ENCODE measurements at regions not wholly inside any gene's neighbourhood (a gene's known extent, or its start where the extent isn't known, plus 50 kb on each side); places are given as distances from the start of the nearest gene placed in this dataset.
A peak's percentile ranks its signal among the peaks of the same experiment; 100 is the strongest.
"Not testable (repeated sequence)": the region's sequence is repeated elsewhere in the genome, so short reads cannot be mapped to it uniquely, and the experiment has no call there.

DNA sequence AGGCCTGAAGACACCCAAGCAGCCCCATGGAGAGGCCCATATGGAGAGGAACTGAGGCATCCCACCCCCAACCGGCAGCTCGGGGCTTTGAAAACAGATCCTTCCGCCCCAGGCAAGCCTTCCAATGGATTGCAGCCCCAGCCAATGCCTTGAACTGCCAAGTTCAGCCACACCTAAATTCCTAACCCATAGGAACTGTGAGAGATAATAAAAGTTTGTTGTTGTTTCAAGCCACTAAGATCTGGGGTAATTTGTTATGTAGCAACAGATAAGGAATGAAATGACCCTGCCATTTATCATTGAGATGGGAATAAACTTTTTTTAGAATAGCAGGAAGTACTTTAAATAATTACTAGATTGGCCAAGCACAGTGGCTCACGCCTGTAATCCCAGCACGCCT lies 80.3 kb upstream of the SPDYE9 start:
- not testable (repeated sequence) for H3K9ac ChIP-seq (ENCODE audit: low read depth, low read length); H3K27me3 ChIP-seq (ENCODE audit: control insufficient read depth, insufficient read depth, low read length); H3K4me1 ChIP-seq (ENCODE audit: control insufficient read depth, insufficient read depth, low read length); H3K4me3 ChIP-seq (ENCODE audit: low read length); H3K9me3 ChIP-seq (replicated peaks; ENCODE audit: low read length); H3K36me3 ChIP-seq (ENCODE audit: insufficient read depth, low read length); H3K4me2 ChIP-seq (ENCODE audit: low read length)

DNA sequence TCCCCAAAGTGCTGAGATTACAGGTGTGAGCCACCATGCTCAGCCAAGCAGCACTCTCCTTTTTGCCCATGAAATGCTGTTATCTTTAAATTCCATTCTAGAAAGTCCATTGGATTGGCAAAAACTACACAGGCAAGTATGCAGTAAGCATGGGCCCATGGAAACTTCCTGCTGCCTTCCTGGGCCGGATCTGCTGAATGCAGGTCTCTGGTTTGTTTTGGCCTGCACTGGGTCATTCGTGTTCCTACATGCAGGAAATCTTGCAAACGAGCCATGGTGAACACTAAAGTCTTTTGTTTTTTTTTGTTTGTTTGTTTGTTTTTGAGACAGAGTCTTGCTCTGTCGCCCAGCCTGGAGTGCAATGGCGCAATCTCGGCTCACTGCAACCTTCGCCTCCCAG lies 76.8 kb upstream of the SPDYE9 start:
- not testable (repeated sequence) for H3K27me3 ChIP-seq (ENCODE audit: control insufficient read depth, insufficient read depth, low read length); H3K36me3 ChIP-seq (ENCODE audit: insufficient read depth, low read length); H3K9ac ChIP-seq (ENCODE audit: low read depth, low read length); H3K4me3 ChIP-seq (ENCODE audit: low read length); H3K9me3 ChIP-seq (replicated peaks; ENCODE audit: low read length); H3K4me2 ChIP-seq (ENCODE audit: low read length); H3K4me1 ChIP-seq (ENCODE audit: control insufficient read depth, insufficient read depth, low read length)

DNA sequence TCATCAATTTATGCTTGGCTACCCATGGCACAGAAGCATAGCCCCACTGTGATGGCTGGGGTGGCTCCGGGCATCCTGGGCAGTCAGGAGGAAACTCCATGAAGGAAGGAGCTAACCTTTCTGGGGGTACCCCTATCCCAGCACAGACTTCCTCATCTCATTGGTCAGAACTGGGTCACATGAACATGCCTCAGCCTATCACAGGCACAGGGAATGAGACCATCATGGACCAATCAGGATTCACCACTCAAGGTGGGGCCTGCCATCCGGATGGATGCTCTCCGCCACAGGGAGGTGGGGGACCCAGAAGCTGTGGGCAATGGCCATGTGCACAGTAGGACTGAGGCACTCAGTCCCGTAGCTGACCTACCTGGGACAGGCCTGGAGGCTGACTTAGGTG lies 75.9 kb upstream of the SPDYE9 start:
- not testable (repeated sequence) for H3K4me2 ChIP-seq (ENCODE audit: low read length); H3K4me1 ChIP-seq (ENCODE audit: control insufficient read depth, insufficient read depth, low read length); H3K36me3 ChIP-seq (ENCODE audit: insufficient read depth, low read length); H3K9ac ChIP-seq (ENCODE audit: low read depth, low read length); H3K27me3 ChIP-seq (ENCODE audit: control insufficient read depth, insufficient read depth, low read length); H3K4me3 ChIP-seq (ENCODE audit: low read length); H3K9me3 ChIP-seq (replicated peaks; ENCODE audit: low read length)

DNA sequence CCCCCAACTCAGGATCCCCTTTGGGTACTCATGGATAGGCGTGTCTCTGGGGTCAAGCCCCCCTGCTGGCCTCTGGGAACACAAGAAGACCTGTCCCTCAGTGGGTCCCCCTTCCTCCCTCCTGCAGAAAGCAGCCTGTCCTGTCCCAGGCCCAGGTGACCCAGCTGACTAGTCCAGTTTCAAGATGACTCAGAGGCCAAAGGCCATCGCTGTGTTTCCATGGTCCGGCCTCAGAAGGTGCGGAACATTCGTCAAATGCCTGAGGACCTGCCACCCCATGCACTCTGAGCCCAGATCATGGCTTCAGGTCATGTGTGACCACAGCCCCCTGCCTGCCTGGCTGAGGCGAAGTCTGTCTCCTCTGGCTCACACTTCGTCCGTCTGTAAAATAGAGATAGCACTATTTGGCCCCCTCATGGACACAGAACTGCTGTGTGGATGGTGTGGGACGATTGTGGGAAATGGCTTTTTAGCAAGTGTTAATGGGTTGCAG lies 71.4 kb upstream of the SPDYE9 start:
- not testable (repeated sequence) for H3K36me3 ChIP-seq (ENCODE audit: insufficient read depth, low read length); H3K4me3 ChIP-seq (ENCODE audit: low read length); H3K4me2 ChIP-seq (ENCODE audit: low read length); H3K9me3 ChIP-seq (replicated peaks; ENCODE audit: low read length); H3K9ac ChIP-seq (ENCODE audit: low read depth, low read length); H3K4me1 ChIP-seq (ENCODE audit: control insufficient read depth, insufficient read depth, low read length); H3K27me3 ChIP-seq (ENCODE audit: control insufficient read depth, insufficient read depth, low read length)

DNA sequence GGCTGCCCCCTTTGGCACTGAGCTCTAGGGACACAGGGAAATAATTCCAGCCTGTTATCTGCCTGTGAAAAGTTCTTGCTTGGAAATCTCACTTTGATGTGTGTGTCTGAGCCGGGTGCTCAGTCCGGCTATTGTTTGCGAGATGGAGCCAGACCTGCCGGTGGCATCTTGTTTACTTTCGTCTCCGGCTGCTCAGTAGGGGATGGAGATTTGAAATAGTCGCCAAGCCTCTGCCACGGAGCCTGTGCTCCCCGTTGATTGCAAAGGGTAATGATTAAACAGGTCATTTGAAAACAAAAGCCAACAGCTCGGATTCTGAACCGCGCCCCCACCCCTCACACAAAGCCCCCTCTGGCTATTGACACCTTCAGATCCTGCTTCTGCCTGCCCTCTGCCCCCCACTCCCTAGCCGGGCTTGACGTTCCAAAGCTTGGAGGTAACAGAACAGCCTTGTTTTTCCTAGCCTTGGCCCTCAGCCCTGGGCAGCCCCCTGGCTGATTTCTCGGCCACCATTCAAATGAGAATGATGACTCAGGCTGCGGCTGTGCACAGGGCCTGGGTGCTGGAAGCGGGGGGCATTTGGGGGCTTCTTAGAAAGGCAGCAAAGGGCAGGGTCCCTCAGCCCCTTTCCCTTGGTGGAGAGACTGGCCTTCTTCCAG lies 70.8 kb upstream of the SPDYE9 start:
- not testable (repeated sequence) for H3K36me3 ChIP-seq (ENCODE audit: insufficient read depth, low read length)
- peak overlapping the region; percentile 52 for H3K4me3 ChIP-seq (ENCODE audit: low read length)

DNA sequence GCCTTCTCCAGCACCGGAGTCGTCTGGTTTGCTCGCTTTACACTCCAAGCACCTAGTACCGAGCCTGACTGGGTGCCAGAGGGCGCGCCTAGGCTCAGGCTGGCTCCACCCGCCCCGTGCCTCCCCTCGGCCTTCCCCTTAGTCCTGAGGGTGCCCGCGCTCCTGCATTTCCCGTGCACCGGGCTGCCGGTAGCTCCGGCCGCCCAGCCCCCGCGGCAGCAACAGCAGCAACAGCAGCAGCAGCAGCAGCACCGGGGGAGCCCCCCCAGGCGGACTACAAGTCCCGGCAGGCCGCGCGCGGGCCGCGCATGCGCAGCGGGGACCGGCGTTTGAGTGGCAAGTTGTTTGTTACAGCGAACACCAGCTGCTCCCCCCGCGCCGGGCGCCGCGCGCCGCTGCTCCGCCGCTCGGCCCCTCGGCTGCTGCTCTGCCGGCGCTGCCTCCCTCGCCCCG lies 68.8 kb upstream of the SPDYE9 start:
- H3K9me3 ChIP-seq (replicated peaks; ENCODE audit: low read length); H3K4me1 ChIP-seq (ENCODE audit: control insufficient read depth, insufficient read depth, low read length); H3K9ac ChIP-seq (ENCODE audit: low read depth, low read length); H3K4me2 ChIP-seq (ENCODE audit: low read length); H3K36me3 ChIP-seq (ENCODE audit: insufficient read depth, low read length); H3K27me3 ChIP-seq (ENCODE audit: control insufficient read depth, insufficient read depth, low read length): not testable (repeated sequence)
- peak overlapping the region; percentile 56 for H3K4me3 ChIP-seq (ENCODE audit: low read length)

More for the DNA sequence above, 70.8 kb upstream of the SPDYE9 start:
- H3K9me3 ChIP-seq (replicated peaks; ENCODE audit: low read length); H3K27me3 ChIP-seq (ENCODE audit: control insufficient read depth, insufficient read depth, low read length); H3K9ac ChIP-seq (ENCODE audit: low read depth, low read length); H3K4me1 ChIP-seq (ENCODE audit: control insufficient read depth, insufficient read depth, low read length): not testable (repeated sequence)
- H3K4me2 ChIP-seq (ENCODE audit: low read length), result peak overlapping the region; percentile 54

DNA sequence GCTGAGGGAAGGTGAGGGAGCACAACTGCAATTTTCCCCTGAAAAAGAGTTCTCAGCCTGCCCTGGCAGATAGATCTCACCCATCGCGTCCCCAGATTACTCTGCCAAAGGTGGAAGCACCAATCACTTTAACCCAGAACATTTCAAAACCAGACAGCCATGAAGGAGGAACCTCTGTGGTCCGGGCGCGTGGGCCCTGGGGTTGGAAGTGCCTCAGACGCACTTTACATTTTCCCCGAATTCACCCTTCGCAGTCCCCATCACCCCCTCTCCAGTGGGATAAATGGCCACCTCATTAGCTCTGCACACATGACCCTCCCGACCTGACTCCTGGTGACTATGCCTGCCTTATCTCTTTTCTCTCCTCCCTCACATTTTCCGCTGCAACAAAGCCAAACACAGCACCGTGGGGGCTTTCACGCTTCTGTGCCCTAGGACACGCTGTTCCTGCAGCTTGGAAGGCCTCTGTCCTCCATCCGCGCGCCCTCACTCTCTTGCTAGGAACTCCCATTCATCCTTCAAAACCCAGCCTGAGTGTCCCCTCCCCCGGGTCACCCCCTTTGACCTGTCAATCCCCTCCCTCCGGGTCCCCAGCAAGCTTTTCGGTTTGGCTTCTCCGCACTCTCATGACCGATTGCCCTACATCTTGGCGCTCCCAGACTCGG lies 68.2 kb upstream of the SPDYE9 start:
- not testable (repeated sequence) for H3K27me3 ChIP-seq (ENCODE audit: control insufficient read depth, insufficient read depth, low read length); H3K4me2 ChIP-seq (ENCODE audit: low read length); H3K4me3 ChIP-seq (ENCODE audit: low read length); H3K36me3 ChIP-seq (ENCODE audit: insufficient read depth, low read length); H3K4me1 ChIP-seq (ENCODE audit: control insufficient read depth, insufficient read depth, low read length); H3K9ac ChIP-seq (ENCODE audit: low read depth, low read length); H3K9me3 ChIP-seq (replicated peaks; ENCODE audit: low read length)

DNA sequence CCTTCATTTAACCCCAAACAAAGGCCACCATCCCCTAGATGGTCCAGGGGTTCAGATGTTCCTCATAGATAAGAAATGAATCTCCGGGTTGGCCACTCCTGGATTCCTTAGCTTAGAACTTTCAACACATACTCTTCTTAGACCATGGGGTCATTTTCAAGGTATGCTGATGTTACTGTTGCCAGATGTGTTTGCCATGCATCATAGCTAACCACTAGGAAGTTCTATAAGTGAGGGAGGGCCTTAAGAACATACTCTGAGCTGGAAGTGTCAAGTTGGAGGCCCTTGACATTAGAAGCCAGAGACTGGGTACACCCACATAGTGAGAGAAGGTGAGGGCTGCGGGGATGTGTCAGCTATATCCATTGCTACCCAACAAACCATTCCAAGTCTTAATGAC lies 62.7 kb upstream of the SPDYE9 start:
- not testable (repeated sequence) for H3K9me3 ChIP-seq (replicated peaks; ENCODE audit: low read length); H3K4me1 ChIP-seq (ENCODE audit: control insufficient read depth, insufficient read depth, low read length); H3K9ac ChIP-seq (ENCODE audit: low read depth, low read length); H3K4me3 ChIP-seq (ENCODE audit: low read length); H3K27me3 ChIP-seq (ENCODE audit: control insufficient read depth, insufficient read depth, low read length); H3K36me3 ChIP-seq (ENCODE audit: insufficient read depth, low read length); H3K4me2 ChIP-seq (ENCODE audit: low read length)

DNA sequence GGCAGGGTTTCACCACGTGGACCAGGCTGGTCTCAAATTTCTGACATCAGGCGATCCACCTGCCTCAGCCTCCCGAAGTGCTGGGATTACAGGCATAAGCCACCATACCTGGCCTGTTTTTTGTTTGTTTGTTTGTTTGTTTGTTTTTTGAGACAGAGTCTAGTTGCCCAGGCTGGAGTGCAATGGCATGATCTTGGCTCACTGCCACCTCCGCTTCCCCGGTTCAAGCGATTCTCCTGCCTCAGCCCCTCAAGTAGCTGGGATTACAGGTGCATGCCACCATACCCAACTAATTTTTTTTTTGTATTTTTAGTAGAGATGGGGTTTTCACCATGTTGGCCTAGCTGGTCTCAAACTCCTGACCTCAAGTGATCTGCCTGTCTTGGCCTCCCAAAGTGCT lies 61.8 kb upstream of the SPDYE9 start:
- not testable (repeated sequence) for H3K36me3 ChIP-seq (ENCODE audit: insufficient read depth, low read length); H3K27me3 ChIP-seq (ENCODE audit: control insufficient read depth, insufficient read depth, low read length); H3K4me2 ChIP-seq (ENCODE audit: low read length); H3K9ac ChIP-seq (ENCODE audit: low read depth, low read length); H3K9me3 ChIP-seq (replicated peaks; ENCODE audit: low read length); H3K4me3 ChIP-seq (ENCODE audit: low read length); H3K4me1 ChIP-seq (ENCODE audit: control insufficient read depth, insufficient read depth, low read length)

DNA sequence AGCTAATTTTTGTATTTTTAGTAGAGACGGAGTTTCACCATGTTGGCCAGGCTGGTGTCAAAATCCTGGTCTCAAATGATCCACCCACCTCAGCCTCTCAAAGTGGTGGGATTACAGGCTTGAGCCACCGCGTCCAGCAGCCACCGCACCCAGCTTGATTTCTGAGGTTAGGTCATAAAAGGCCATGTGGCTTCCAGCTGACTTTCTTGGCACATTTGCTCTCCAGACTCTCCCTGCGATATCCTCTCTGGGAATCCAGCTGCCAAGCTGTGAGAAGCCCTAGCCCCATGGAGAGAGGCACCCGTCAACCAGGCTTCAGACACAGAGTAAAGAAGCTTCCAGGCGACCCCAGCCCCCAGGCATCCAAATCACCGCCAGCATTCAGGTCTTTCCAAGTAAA lies 58.2 kb upstream of the SPDYE9 start:
- not testable (repeated sequence) for H3K4me3 ChIP-seq (ENCODE audit: low read length); H3K9me3 ChIP-seq (replicated peaks; ENCODE audit: low read length); H3K9ac ChIP-seq (ENCODE audit: low read depth, low read length); H3K36me3 ChIP-seq (ENCODE audit: insufficient read depth, low read length); H3K4me1 ChIP-seq (ENCODE audit: control insufficient read depth, insufficient read depth, low read length); H3K4me2 ChIP-seq (ENCODE audit: low read length); H3K27me3 ChIP-seq (ENCODE audit: control insufficient read depth, insufficient read depth, low read length)

DNA sequence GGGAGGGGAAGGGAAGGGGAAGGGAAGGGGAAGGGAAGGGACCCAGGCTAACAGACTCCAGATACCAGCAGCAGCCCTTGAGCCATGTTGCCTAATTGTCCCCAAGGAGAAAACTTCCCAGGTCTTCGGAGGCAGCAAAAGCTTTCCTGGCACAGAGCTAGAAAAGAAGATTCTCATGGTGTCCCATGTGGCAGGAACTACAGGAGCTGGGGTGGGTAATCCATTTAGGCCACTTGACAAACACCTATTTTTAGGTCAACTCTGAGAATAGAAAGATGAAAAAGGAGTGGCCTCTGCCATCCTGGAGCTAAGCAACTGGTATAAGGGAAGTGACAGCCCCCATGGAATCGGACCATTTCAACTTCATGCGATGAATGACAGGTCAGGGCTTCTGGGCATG lies 52.1 kb upstream of the SPDYE9 start:
- not testable (repeated sequence) for H3K4me2 ChIP-seq (ENCODE audit: low read length); H3K9me3 ChIP-seq (replicated peaks; ENCODE audit: low read length); H3K27me3 ChIP-seq (ENCODE audit: control insufficient read depth, insufficient read depth, low read length); H3K36me3 ChIP-seq (ENCODE audit: insufficient read depth, low read length); H3K4me1 ChIP-seq (ENCODE audit: control insufficient read depth, insufficient read depth, low read length); H3K9ac ChIP-seq (ENCODE audit: low read depth, low read length); H3K4me3 ChIP-seq (ENCODE audit: low read length)

Measured in skeletal muscle satellite cell (primary cell).